ENCODE measurements at regions not wholly inside any gene's neighbourhood (a gene's known extent, or its start where the extent isn't known, plus 50 kb on each side); places are given as distances from the start of the nearest gene placed in this dataset.

GRCh38 chr3:115476472-115476871 lies 146.8 kb upstream of the GAP43 start:
- H3K4me3 ChIP-seq (ENCODE audit: low read depth, poor library complexity, severe bottlenecking) = no peak overlapping the region
- intact Hi-C loops (cut with DNase I; ENCODE audit: low total_unique reads) = no loop called here
- DNase-seq (ENCODE audit: low spot score in 2 of 2) = no peak
- TF ChIP-seq POLR2A (IDR thresholded peaks at IDR 0.05) = no peak
- TF ChIP-seq, protein P1, sequence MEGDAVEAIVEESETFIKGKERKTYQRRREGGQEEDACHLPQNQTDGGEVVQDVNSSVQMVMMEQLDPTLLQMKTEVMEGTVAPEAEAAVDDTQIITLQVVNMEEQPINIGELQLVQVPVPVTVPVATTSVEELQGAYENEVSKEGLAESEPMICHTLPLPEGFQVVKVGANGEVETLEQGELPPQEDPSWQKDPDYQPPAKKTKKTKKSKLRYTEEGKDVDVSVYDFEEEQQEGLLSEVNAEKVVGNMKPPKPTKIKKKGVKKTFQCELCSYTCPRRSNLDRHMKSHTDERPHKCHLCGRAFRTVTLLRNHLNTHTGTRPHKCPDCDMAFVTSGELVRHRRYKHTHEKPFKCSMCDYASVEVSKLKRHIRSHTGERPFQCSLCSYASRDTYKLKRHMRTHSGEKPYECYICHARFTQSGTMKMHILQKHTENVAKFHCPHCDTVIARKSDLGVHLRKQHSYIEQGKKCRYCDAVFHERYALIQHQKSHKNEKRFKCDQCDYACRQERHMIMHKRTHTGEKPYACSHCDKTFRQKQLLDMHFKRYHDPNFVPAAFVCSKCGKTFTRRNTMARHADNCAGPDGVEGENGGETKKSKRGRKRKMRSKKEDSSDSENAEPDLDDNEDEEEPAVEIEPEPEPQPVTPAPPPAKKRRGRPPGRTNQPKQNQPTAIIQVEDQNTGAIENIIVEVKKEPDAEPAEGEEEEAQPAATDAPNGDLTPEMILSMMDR (IDR thresholded peaks at IDR 0.05) = no peak

- WGBS, 2 donors = 82 to 87% methylated on average over 4 of the region's 4 CpGs
- no peak overlapping the region for H3K4me3 ChIP-seq (ENCODE audit: low read depth, poor library complexity, severe bottlenecking)
- intact Hi-C loops (cut with DNase I; ENCODE audit: low total_unique reads) = no loop called here
- no peak for DNase-seq (ENCODE audit: low spot score in 2 of 2)
- TF ChIP-seq, protein P1 (IDR thresholded peaks at IDR 0.05) = no peak
- no peak for TF ChIP-seq POLR2A (IDR thresholded peaks at IDR 0.05)
Measured at GRCh38 chr3:115478359-115478758, 145.0 kb upstream of the GAP43 start.

- no peak for DNase-seq (ENCODE audit: low spot score in 2 of 2)
Measured at GRCh38 chr3:115486880-115487279, 136.4 kb upstream of the GAP43 start.

GRCh38 chr3:115487968-115488367 lies 135.3 kb upstream of the GAP43 start:
- WGBS, 2 donors = 85 to 92% methylated on average over 1 of the region's 1 CpG
- no peak overlapping the region for H3K4me3 ChIP-seq (ENCODE audit: low read depth, poor library complexity, severe bottlenecking)
- TF ChIP-seq, protein P1 (IDR thresholded peaks at IDR 0.05) = no peak
- TF ChIP-seq POLR2A (IDR thresholded peaks at IDR 0.05) = no peak
- DNase-seq (ENCODE audit: low spot score in 2 of 2) = no peak
- intact Hi-C loops (cut with DNase I; ENCODE audit: low total_unique reads) = no loop called here

More at GRCh38 chr3:115486880-115487279, 136.4 kb upstream of the GAP43 start:
- WGBS, 2 donors = 41 to 52% methylated on average over 2 of the region's 2 CpGs
- TF ChIP-seq, protein P1 (IDR thresholded peaks at IDR 0.05) = no peak
- intact Hi-C loops (cut with DNase I; ENCODE audit: low total_unique reads) = no loop called here
- no peak overlapping the region for H3K4me3 ChIP-seq (ENCODE audit: low read depth, poor library complexity, severe bottlenecking)

DNA sequence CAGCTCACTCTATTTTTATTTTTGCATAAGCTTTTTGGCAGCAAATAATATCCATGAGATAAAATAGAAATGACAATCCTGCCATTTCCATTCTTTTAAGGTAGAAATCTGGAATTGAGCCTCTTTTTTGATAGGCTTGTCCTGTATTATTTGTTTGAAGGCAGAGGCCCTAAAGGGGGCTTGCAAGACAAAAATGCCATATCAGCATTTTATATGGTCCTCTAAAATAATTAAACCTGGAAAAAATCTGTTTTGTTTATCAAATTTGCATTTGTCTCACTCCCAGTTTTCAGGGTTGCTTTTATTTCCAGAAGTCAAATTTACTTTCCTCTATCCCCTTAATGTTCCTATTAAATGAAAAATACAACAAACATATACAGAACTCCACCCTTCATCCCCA lies 134.9 kb upstream of the GAP43 start:
- no peak for DNase-seq (ENCODE audit: low spot score in 2 of 2)
- H3K4me3 ChIP-seq (ENCODE audit: low read depth, poor library complexity, severe bottlenecking) = no peak overlapping the region
- TF ChIP-seq, protein P1 (IDR thresholded peaks at IDR 0.05) = no peak
- no peak for TF ChIP-seq POLR2A (IDR thresholded peaks at IDR 0.05)
- intact Hi-C loops (cut with DNase I; ENCODE audit: low total_unique reads) = no loop called here

DNA sequence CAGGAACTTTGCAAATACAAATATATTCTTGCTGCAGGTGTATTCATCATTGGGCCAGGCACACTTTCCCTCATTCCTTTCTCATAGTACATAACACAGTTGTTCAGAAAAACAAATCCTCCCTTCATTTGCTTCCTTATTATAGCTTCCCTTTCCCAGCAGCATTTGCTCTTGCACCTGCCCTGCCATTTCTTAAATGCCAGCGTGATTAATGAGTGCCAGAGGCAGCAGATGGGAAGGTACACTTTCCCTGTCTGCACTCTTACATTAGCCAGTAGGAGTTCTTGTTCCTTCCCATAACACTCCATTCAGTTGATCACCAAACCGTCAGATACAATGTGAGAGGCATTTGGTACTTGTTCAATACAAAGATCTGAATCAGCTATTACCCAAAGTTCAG lies 128.5 kb upstream of the GAP43 start:
- intact Hi-C loops (cut with DNase I; ENCODE audit: low total_unique reads) = no loop called here
- DNase-seq (ENCODE audit: low spot score in 2 of 2) = no peak
- H3K4me3 ChIP-seq (ENCODE audit: low read depth, poor library complexity, severe bottlenecking) = no peak overlapping the region
- no peak for TF ChIP-seq POLR2A (IDR thresholded peaks at IDR 0.05)
- TF ChIP-seq, protein P1 (IDR thresholded peaks at IDR 0.05) = no peak
- 73 to 75% methylated on average over 2 of the region's 2 CpGs for WGBS, 2 donors
